ENCODE measurements at regions not wholly inside any gene's neighbourhood (a gene's known extent, or its start where the extent isn't known, plus 50 kb on each side); places are given as distances from the start of the nearest gene placed in this dataset.
A peak's percentile ranks its signal among the peaks of the same experiment; 100 is the strongest.
"Not testable (repeated sequence)": the region's sequence is repeated elsewhere in the genome, so short reads cannot be mapped to it uniquely, and the experiment has no call there.

DNA sequence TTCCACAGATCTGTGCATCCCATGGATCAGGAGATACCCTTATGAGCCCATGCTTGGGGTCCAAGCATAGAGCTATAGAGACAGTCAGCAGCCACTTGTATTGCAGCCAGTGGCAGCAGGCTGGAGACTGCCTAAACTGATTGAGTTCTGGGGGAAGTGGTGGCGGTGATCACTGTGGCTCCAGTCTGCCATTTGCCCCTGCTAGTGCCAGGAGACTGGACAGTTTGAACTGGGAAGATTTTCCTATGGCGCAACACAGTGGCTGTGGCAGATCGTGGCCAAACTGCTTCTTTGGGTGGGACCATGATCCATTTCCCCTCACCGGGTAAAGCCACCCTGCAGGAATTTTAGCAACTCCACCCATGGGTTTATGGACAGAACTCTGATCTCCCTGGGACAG lies 679.7 kb upstream of the SEMA3D start:
- no peak for DNase-seq

DNA sequence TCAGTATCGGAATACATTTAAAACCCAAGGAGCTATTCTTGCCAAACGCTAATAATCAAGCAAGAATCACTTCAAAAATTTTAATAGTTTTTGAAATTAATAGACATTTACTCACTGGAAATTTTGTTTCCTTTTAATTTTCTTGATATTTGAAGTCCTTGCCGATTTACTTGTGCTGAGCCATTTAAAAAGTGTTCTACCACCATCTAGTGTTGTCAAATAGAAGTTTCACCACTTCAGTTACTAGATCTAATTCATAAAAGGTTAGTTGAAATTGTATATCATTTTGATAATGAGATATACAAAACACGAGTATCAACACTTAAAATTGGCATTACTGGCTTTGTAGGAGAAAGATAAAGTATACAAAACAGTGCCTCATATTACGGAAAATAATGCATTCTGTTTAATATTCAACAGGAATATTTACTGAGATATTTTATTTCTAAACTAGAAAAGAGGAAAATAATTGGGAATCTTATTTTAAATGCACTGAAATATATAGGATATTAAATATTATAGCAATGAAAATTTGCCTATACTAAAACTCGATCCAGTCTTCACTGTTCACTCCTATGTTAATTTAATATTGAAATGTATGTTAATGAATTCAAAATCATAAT lies 664.8 kb upstream of the SEMA3D start:
- DNase-seq, result peak; percentile 49

DNA sequence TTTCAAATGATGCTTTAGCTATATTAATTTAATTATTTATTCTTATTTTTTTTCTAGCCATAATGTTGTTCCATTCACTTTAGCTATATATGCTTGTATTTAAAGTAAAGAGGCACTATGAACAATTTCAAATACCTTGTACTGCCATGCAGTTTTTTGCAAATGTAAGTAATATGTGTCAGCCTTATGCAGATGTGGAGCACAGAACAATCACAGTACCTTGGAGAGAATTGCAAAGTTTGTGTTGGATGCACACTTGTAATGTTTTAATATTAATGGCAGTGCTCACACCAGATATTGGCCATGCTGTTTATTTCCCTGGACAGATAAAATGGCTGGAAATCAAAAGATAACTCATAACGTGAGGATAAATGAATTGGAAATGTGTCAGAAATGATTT lies 663.5 kb upstream of the SEMA3D start:
- no peak for DNase-seq

DNA sequence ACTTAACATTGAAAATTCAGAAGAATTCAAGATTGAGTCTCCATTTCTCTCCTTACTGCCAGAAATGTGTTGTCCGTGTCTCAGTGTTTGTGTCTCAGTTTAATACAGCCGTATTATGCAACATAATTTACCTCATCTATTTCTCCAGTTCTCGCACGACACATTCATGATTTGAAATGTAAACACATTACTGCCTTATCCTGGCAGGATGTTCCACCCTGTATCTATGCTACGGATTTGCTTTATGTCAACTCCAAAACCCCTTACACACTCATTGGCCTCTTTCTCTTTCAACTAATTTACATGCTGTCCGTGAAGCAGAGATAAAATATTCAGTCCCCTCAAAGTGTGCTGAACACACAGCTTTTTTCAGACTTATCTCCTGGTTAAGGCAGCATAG lies 653.7 kb upstream of the SEMA3D start:
- no peak for DNase-seq

DNA sequence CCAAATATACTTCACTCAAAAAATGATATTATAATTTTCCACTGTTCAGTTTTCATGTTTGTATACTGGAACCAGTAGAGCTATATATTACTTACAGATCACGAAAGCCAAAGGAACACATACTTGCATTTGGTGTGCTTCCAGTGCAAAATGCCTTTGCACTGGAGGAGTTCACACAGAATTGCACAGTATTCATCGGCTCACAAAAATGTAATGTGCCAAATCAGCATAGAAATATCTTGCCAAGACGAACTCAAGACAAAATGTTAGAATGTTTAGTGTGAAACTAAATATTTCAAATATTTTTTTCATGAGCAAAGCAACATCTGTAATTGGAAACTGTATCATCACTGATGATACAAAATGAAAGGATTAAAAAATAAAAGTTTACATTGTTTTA lies 646.2 kb upstream of the SEMA3D start:
- DNase-seq, result no peak

DNA sequence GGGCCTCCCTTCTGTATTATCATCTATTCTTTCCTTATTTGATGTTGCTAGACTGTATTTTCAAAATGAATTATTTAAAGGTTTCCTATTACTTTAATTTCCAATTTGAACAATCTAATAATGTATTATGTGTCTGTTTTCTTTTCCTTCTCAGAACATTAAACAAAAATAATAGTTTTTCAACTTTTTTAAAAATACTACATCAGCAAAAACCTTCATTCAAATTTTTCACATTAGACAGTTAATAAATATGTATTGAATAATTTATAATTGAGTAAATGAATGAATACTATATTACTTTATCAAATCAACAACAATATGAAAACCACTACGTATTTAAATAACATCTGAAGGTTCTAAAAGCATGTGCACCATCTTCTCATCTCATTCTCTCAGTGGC lies 644.1 kb upstream of the SEMA3D start:
- no peak for DNase-seq

DNA sequence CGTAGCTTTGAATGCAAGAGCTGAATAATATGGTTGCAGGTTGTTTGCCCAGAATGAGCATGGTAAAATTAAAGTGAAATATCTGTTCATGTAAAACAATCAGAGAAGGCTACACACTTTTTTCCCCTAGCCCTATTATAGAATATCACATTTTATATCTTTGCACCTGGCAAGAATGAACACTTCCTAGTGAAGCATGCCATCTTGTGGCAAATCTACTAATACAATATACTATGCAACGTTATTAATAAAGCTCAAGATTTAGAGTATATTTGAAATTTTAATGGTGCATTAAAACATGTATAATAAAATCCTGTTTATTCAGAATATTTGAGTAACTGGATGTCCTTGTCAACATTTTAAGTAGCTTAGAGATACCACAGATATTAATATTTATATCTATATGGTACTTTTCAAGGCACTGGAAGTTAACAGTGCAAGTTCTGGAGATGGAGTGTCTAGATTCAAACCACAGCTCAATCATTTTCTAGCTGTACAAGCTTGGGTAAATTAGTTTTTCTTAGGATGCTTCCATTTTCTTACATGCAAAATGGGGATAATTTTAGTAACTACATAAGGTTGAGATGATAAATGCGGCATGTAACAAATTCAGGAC lies 643.1 kb upstream of the SEMA3D start:
- DNase-seq, result peak; percentile 6

DNA sequence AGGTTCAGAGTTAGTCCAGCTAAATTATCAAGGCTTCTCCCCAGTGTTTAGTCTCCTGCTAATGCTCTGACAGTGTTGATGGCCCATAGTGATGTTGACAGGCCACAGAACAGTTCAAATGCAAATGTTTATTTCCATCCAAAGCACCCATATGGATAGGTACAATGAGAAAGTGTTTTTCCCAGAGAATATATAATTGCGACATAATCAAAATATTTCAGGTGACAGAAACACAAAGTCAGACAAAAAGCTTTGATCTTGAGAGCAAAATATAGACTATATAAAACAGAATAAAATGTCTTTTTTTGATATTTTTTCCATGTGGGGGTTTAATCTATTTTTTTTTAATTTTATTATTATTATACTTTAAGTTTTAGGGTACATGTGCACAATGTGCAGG lies 642.3 kb upstream of the SEMA3D start:
- no peak for DNase-seq

DNA sequence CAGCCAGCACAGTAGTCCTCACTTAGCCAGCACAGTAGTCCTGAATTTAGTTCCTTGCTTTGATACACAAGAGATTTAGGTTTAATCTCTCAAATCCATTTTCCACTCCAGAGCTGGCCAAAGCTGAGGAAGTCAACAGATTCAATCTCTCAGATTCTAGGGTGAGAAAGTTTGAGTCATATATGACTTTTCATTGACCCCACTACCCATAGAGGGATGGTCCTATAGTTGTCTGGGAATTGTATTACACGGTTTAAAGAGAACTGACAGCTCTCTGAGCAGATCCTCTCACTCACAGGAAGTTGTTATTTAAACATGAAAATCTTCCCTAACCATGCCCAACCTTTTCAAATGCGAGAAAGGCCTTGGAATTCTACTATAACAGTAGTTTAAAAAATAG lies 641.8 kb upstream of the SEMA3D start:
- no peak for DNase-seq

DNA sequence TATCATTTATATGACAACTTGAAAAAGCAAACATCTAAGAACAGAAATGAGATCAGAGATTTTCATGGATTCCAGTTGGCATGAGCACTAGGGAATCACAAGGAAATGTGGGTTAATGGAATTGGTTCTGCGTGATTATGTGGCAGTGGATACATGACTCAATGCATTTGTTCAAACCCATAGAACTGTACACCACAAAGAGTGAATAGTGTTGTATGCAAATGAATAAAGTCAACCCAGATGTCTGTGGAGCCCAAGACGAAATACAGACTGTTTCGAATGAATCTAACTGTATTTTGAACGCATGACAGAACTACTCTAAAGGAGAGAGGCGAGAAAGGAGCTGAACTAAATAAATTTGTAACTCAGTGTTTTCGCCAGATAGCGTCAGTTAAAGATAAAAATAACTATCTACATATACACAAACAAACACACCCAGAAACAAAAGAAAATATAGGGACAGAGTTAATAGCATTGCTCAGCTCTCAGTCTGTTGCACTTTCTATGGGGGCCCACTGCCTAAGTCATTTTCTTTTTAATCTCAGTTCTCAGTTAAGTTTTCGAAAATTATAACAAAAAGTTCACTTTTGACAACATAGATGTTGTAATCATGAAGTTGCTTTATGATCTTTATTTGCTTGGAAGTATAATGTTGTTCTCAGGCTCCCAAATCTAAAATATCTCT lies 636.7 kb upstream of the SEMA3D start:
- no peak for DNase-seq

DNA sequence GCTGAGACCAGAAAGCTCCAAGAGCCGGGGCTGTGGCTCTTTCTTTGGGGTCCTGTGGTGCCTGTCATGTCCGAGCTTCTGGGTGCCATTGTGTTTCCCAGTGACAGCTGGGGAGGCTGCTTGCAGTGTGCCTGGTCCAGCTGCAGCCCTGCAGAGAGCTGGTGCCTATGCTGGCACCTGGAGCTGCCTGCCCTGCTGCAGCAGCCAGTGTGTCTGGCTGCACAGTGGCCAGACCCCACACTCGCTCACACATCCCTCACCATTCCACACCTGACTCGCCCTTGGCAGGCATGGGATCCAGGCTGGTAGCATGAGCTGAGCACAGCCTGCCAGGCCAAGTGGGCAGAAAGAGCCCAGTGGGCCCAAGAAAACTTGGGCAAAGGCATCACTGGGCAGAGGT lies 635.1 kb upstream of the SEMA3D start:
- DNase-seq, result no peak

DNA sequence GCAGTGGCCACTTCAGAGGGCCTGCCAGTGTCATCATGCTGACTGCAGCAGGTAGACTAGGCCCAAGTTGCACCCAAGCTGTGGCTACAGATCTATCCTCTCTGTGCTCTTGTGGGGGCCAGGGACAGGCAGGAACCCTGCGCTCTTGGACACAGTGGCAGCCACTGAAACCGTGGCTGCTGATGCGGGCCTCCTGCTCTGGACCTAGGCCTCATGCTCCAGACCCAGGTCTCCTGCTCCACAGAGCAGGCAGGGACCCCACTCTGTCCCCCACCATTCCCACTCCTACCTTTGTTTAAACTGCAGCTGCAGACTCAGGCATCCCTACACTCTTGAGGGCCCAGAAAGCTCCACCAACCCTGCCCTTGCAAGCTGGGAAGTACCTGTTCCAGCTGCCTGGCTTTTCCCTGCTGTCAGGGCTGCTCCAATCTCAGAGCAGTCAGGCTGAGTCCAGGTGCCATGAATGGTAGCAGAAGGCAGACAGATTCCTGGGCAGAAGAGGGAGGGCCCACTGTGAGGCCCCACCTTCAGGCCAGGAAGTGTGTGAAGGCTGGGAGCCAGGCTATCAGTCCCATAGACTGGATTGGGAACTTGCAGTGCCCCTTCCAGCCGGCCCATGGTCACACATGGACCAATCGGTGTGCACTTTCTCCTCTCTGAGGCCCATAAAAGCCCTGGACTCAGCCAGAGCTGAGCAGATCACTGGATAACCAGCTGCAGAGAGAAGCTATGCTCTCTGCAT lies 634.0 kb upstream of the SEMA3D start:
- DNase-seq, result no peak

DNA sequence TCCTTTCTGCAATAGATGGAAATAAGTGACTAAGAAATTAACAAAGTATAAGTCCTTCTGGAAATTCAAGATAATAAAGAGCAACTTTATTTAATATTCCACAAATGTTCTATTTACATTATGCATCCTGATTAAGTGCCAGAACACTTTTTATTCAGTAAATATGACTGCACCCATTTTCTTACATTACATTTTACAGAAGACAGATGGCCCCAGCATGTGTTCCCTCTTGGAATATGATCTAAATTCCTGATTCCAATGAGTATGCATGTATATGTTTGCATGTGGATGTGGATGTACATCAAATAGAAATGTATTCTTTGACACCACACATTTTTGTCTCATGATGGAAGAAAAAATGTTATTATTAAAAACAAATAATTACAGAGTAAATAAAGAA lies 628.7 kb upstream of the SEMA3D start:
- peak; percentile 13 for DNase-seq

DNA sequence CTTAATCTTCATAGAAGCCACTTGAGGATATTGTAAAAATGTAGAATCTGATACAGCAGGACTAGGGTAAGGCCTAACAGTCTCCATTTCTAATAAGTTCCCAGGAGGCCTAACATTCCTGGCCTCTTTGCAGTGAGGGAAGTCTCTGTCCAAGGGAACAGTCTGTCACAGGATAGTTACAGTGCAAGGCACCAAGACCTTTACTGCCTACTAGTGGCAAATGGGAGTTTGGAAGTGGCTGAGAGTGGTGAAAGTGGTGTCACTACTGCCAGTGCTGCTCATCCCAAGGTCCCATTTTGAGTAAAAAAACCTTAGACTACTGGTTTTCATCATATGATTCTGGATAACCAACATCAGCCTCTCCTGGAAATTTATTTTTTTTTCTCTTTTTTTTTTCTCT lies 619.5 kb upstream of the SEMA3D start:
- no peak for DNase-seq

DNA sequence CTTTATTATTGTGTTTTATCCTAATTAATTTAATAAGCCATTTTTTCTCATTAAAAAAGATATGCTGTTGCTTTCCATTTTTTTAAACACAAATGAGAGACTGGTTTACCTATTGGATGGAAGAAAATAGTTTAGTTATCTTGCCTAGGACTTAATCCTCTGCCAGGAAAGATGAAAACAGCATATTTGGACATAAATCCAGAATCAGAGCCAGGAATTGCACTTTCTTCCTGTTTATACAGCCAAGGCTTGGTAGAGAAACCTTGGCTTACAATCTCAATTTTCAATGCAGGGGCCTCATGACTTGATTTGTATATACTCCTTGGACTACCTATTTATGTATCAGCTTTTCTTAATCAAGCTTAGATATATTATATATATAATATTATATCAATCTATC lies 618.8 kb upstream of the SEMA3D start:
- no peak for DNase-seq

DNA sequence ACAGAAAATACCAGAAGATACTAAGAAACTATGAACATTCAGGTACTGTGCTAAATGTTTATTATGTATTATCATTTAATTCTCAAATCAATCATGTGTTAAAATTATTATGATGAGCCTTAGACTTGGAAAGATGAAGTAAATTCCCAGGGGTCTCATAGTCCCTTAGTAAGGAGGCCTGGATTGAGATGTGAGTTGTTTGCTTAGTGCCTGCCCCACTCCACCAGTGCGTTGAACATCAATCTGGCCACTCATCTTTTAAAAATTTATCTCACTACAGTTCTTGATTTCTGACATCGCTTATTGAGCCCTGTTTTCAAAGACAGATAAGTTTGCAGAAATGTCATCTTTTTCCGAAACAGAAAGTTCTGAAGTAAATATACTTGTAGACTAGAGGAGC lies 618.4 kb upstream of the SEMA3D start:
- no peak for DNase-seq

DNA sequence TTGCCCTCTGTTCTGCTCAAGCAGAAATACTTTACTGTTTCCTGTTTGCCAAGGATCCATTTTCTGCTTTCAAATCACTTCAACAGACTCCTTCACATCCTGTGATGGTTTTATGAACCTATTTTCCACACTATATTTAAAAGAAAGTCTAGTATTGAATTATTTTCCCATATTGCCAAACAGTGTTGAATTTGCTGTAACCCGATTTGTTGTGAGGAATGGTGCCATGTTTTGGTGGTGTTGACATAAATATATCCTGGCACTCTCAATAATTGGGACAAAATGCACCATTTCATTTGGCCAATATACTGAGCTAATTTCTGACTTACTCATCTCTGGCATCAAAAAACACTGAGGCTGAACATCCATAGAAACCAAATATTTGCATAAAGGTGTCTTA lies 615.4 kb upstream of the SEMA3D start:
- DNase-seq, result no peak

DNA sequence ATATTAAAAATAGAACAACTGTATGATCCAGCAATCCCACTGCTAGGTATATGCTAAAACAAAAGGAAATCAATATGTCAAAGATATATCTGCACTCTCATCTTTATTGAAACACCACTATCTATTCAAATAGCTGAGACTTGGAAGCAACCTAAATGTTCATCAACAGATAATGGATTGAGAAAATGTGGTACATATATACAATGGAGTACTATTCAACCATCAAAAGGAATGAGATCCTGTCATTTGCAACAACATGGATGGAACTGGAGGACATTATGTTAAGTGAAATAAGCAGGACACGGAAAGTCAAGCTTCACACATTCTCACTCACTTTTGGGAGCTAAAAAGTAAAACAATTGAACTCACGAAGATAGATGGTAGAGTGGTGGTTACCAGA lies 610.1 kb upstream of the SEMA3D start:
- no peak for DNase-seq

DNA sequence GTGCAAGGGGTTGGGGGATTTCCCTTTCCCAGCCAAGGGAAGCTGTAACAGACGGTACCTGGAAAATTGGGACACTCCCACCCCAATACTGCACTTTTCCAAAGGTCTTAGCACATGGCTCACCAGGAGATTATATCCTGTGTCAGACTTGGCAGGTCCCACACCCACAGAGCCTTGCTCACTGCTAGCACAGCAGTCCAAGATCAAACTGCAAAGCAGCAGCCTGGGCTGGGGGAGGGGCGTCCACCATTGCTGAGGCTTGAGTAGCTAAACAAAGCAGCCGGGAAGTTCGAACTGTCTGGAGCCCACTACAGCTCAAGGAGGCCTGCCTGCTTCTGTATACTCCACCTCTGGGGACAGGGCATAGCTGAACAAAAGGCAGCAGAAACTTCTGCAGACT lies 604.2 kb upstream of the SEMA3D start:
- not testable (repeated sequence) for DNase-seq

DNA sequence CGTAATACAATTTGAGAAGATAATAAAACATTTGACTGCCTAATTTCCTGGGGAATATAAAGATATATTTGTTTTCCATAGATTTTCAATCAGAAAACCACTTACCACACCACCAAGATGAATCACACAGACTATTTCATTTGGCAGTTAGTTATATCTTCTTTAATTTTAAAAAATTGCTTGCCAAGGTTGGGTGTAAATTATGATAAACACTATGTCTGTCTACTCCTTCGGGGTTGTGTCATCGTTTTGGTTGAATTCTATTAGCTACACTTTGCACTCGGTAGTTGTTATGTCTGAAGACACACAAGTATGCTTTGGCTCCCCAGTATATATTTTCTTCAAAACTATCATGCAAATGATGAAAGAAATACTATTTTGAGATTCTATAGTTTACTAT lies 594.8 kb upstream of the SEMA3D start:
- no peak for DNase-seq

DNA sequence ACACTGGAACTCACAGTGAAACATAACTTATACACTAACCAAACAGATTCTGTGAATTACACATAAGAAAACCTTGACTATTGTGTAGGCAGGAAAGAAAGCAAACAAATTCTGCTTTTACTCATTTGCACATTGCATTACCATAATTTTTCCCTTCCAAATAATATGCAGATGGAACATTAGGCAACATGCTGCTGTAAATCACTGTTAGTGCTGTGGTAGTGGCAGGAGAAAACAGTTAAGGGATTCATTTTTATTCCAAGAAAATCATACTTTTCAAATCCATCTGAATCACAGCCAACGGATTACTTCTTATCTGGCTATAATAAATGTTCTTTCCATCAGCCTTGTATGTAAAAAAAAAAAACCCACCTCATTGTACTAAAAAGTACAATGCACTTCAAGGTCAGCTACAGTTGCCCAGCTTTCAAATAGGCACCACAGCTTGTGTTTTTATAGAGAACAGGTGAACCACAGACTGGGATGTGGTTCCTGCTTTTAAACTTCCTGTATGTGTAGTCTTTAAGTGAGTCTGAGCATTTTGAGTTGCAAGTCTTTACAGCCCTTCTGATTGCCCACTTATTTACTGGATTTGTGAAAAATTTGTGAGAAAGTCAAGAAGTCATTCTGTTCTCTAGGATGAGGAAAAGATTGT lies 590.0 kb upstream of the SEMA3D start:
- DNase-seq, result no peak

DNA sequence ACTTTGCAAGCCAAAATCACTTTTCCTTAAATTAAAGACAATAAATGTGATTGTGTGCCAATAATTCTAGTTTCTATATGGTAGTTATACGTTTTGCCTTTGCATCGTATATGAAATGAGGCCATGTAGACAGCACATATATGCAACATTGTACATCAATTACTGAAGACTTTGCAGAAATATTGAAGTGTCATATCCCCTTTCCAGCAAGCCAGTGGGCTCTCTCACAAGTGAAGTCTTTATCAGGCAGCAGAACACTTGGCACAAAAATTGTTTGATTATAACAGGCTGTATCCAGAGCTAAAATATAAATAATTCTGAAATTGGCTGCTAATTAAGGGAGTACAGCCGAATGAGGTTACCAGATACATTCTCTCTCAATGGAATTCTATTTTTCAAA lies 588.6 kb upstream of the SEMA3D start:
- no peak for DNase-seq

DNA sequence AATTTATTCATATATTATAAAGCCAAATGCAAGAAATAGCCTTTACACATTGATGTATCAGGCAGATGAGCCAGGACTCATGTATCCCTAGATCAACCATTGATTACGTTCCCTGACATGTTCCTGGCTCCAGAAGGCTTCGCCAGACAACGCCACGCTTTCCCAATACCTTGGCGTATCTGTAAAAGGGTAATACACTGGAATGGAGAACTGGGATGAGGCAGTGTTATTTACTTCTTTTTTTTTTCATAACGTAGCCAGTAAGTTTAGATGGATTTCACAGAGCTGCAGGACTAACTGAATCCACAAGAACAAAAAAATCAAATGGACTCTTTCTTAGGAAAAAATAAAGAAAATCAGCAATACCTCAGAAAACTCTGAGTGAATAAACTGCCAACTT lies 588.1 kb upstream of the SEMA3D start:
- DNase-seq, result no peak
